ENCODE measurements at regions not wholly inside any gene's neighbourhood (a gene's known extent, or its start where the extent isn't known, plus 50 kb on each side); places are given as distances from the start of the nearest gene placed in this dataset.

DNA sequence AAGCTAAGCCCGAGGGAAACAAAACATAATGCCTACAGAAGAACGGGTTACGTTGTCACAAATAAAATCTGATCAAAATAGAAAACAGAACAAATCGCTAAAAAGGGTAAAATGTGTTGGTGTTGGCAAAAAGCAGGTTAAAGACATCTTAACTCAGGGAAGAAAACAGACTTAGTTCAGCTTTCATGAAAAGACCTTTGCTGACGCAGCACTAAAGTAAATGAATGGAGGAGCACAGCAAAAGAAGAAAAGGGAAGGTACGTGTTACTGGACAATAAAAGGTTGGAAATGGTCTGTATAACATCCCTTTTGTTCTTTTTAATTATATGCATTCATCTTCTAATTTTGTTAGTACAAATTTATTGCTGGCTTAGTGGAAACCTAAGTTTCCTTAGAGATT lies 117.4 kb upstream of the DSEL start:
- Mint-ChIP-seq H3K4me1 (ENCODE audit: low read depth, unreplicated experiment) (peaks cover 17% of the 10 kb centered on the region), H3K36me3 (ENCODE audit: unreplicated experiment) (no peaks in the 10 kb centered on the region), H3K27me3 (ENCODE audit: unreplicated experiment) (no peaks in the 10 kb centered on the region), H3K27ac (ENCODE audit: unreplicated experiment) (no peak overlapping the region), H3K4me3 (ENCODE audit: unreplicated experiment) (no peak overlapping the region), H3K9me3 (ENCODE audit: unreplicated experiment) (no peaks in the 10 kb centered on the region)
- TF ChIP-seq CTCF (IDR thresholded peaks at IDR 0.05; ENCODE audit: partially characterized antibody, unreplicated experiment) = no peak
- DNase-seq = no peak

GRCh38 chr18:67621906-67622305 lies 105.4 kb upstream of the DSEL start:
- Mint-ChIP-seq H3K9me3 (ENCODE audit: unreplicated experiment) (no peaks in the 10 kb centered on the region), H3K4me1 (ENCODE audit: low read depth, unreplicated experiment) (peaks cover 20% of the 10 kb centered on the region), H3K27me3 (ENCODE audit: unreplicated experiment) (no peaks in the 10 kb centered on the region), H3K36me3 (ENCODE audit: unreplicated experiment) (no peaks in the 10 kb centered on the region), H3K27ac (ENCODE audit: unreplicated experiment) (no peak overlapping the region), H3K4me3 (ENCODE audit: unreplicated experiment) (no peak overlapping the region)
- no peak for TF ChIP-seq CTCF (IDR thresholded peaks at IDR 0.05; ENCODE audit: partially characterized antibody, unreplicated experiment)
- DNase-seq = no peak

GRCh38 chr18:67621049-67621713 lies 104.7 kb upstream of the DSEL start:
- TF ChIP-seq CTCF (IDR thresholded peaks at IDR 0.05; ENCODE audit: partially characterized antibody, unreplicated experiment) = no peak
- no peak overlapping the region for H3K27ac Mint-ChIP-seq (ENCODE audit: unreplicated experiment)

DNA sequence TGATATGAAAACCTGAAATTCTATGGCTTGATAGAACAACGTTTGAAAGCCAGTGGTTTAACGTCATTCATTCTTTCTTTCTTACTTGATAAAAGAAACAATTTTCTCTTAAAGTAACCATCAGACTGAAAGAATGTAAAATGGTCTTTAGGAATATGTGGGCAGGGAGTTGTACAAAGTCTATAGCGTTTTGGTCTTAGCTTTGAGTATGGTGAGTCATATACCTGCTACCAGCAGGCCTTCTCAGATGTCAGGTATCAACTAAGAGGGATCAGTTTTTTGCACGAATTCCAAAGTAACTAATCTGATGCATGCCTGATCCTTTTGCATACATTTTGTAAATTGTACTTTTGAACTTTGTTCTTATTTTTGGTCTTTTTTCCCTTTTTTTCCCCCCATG lies 101.5 kb upstream of the DSEL start:
- Mint-ChIP-seq H3K4me3 (ENCODE audit: unreplicated experiment) (no peak overlapping the region), H3K4me1 (ENCODE audit: low read depth, unreplicated experiment) (peaks cover 34% of the 10 kb centered on the region), H3K9me3 (ENCODE audit: unreplicated experiment) (peaks cover 4% of the 10 kb centered on the region), H3K27me3 (ENCODE audit: unreplicated experiment) (no peaks in the 10 kb centered on the region), H3K27ac (ENCODE audit: unreplicated experiment) (peak overlapping the region; percentile 94), H3K36me3 (ENCODE audit: unreplicated experiment) (no peaks in the 10 kb centered on the region)
- DNase-seq = no peak
- TF ChIP-seq CTCF (IDR thresholded peaks at IDR 0.05; ENCODE audit: partially characterized antibody, unreplicated experiment) = no peak

More at GRCh38 chr18:67621049-67621713, 104.7 kb upstream of the DSEL start:
- Mint-ChIP-seq H3K36me3 (ENCODE audit: unreplicated experiment) (no peaks in the 10 kb centered on the region), H3K4me1 (ENCODE audit: low read depth, unreplicated experiment) (peaks cover 21% of the 10 kb centered on the region), H3K9me3 (ENCODE audit: unreplicated experiment) (no peaks in the 10 kb centered on the region), H3K4me3 (ENCODE audit: unreplicated experiment) (no peak overlapping the region), H3K27me3 (ENCODE audit: unreplicated experiment) (no peaks in the 10 kb centered on the region)
- no peak for DNase-seq

DNA sequence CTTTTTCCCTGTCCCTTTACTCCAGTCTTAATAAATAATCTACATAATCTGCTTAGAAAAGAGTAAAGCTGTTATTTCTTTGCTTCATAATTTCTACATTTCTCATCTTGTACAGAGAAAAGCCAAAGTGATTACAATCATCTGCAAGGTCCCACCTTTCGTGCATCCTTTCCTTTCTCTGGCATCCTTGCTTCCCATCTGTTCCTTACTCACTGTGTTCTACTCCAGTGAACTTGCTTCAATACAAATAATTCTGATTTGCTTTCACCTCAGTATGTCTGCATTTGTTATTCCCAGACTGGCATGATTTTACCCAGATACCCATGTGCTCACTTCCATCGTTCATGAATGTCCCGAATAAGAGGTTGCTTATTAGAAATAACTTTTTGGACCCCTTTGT lies 99.4 kb upstream of the DSEL start:
- H3K4me1 Mint-ChIP-seq (ENCODE audit: low read depth, unreplicated experiment) = peaks cover 34% of the 10 kb centered on the region
- DNase-seq = no peak
- no peaks in the 10 kb centered on the region for H3K36me3 Mint-ChIP-seq (ENCODE audit: unreplicated experiment)
- no peak overlapping the region for H3K4me3 Mint-ChIP-seq (ENCODE audit: unreplicated experiment)
- peaks cover 4% of the 10 kb centered on the region for H3K9me3 Mint-ChIP-seq (ENCODE audit: unreplicated experiment)
- no peak for TF ChIP-seq CTCF (IDR thresholded peaks at IDR 0.05; ENCODE audit: partially characterized antibody, unreplicated experiment)
- H3K27me3 Mint-ChIP-seq (ENCODE audit: unreplicated experiment) = no peaks in the 10 kb centered on the region
- no peak overlapping the region for H3K27ac Mint-ChIP-seq (ENCODE audit: unreplicated experiment)

Data from glutamatergic neuron (in vitro differentiated cells).